Keratinocyte (primary cell): ENCODE measurements at regions not wholly inside any gene's neighbourhood (a gene's known extent, or its start where the extent isn't known, plus 50 kb on each side); places are given as distances from the start of the nearest gene placed in this dataset.

Experiments used
- DNase-seq: peaks from one replicate; pipeline ENCODE4 v3.0.0-alpha.2; 2011; ENCODE audit warnings: low read depth, missing footprints, low spot score
- FAIRE-seq: peaks from 2 replicates; lab custom pipeline; 2011; peaks lifted over from hg19 to GRCh38; lab: Jason Lieb, UNC
- H2AFZ ChIP-seq: 2 replicates; pipeline ENCODE4 v1.6.0; 2012; ENCODE audit warnings: low read length, control low read depth, inconsistent platforms; ENCODE audit not compliant: control insufficient read depth
- H3K27ac ChIP-seq: 2 replicates; pipeline ENCODE4 v1.5.1; 2011; ENCODE audit warnings: low read length; ENCODE audit not compliant: control insufficient read depth, insufficient read depth
- H3K27me3 ChIP-seq: 3 replicates; pipeline ENCODE4 v1.6.0; 2011; ENCODE audit warnings: low read length; ENCODE audit not compliant: control insufficient read depth, insufficient read depth; ENCODE audit errors: extremely low read depth
- H3K36me3 ChIP-seq, 2 experiments: 2 replicates in 1 of 2; 3 replicates in 1 of 2; pipeline ENCODE4 v1.5.1; 2011; ENCODE audit warnings: low read length in 2 of 2, mild to moderate bottlenecking in 1 of 2; ENCODE audit not compliant: control insufficient read depth in 2 of 2, insufficient read depth in 2 of 2; ENCODE audit errors: extremely low read depth in 1 of 2
- H3K4me1 ChIP-seq: 3 replicates; pipeline ENCODE4 v1.5.1; 2011; ENCODE audit warnings: low read length; ENCODE audit not compliant: control insufficient read depth, insufficient read depth; ENCODE audit errors: extremely low read depth
- H3K4me2 ChIP-seq: 3 replicates; pipeline ENCODE4 v1.6.0; 2011; ENCODE audit warnings: low read depth, low read length; ENCODE audit not compliant: control insufficient read depth, insufficient read depth; ENCODE audit errors: extremely low read depth
- H3K4me3 ChIP-seq, 3 experiments: fragments of 200-600 bp in 1 of 3; sonication (generic) in 1 of 3; 2 replicates in 2 of 3; 3 replicates in 1 of 3; pipeline ENCODE4 v1.5.1; 2011 to 2016; ENCODE audit warnings: low read length in 3 of 3, mild to moderate bottlenecking in 3 of 3, control low read depth in 2 of 3, inconsistent platforms in 1 of 3, low read depth in 1 of 3, mixed read lengths in 1 of 3, mixed run types in 1 of 3, moderate library complexity in 1 of 3; ENCODE audit not compliant: control insufficient read depth in 2 of 3, insufficient read depth in 2 of 3; ENCODE audit errors: extremely low read depth in 1 of 3
- H3K79me2 ChIP-seq: 2 replicates; pipeline ENCODE4 v1.6.0; 2012; ENCODE audit warnings: low read length; ENCODE audit not compliant: control insufficient read depth, insufficient read depth
- H3K9ac ChIP-seq: 3 replicates; pipeline ENCODE4 v1.6.0; 2011; ENCODE audit warnings: low read length; ENCODE audit not compliant: control insufficient read depth, insufficient read depth; ENCODE audit errors: extremely low read depth
- H3K9me1 ChIP-seq: 3 replicates; pipeline ENCODE4 v1.6.0; 2011; ENCODE audit warnings: low read length; ENCODE audit not compliant: control insufficient read depth, insufficient read depth; ENCODE audit errors: extremely low read depth
- H3K9me3 ChIP-seq: 2 replicates; pipeline ENCODE4 v1.5.1; 2012; ENCODE audit warnings: low read depth, low read length; ENCODE audit not compliant: control insufficient read depth
- H4K20me1 ChIP-seq: 3 replicates; pipeline ENCODE4 v1.6.0; 2011; ENCODE audit warnings: low read length; ENCODE audit not compliant: control insufficient read depth, insufficient read depth; ENCODE audit errors: extremely low read depth
- CTCF ChIP-seq, 3 experiments: IDR thresholded peaks in 1 of 3; conservative IDR thresholded peaks in 1 of 3; optimal IDR thresholded peaks in 1 of 3; 2 replicates in 2 of 3; 3 replicates in 1 of 3; pipeline versions ENCODE3 to v1.5.1; 2011; ENCODE audit warnings: low read length in 3 of 3, mild to moderate bottlenecking in 3 of 3, moderate library complexity in 2 of 3, control low read depth in 1 of 3, inconsistent platforms in 1 of 3; ENCODE audit not compliant: insufficient read depth in 2 of 3; ENCODE audit errors: extremely low read depth in 1 of 3
- EZH2 ChIP-seq: IDR thresholded peaks from one replicate; pipeline ENCODE4 v1.6.1; 2012; ENCODE audit warnings: inconsistent platforms, mild to moderate bottlenecking, low read length, moderate library complexity
- dilution Hi-C: fragments of 300-500 bp; cut with MboI; formaldehyde crosslinking; loops from one replicate; pipeline ENCODE4 v1.7.0; 2020; ENCODE audit warnings: low sequenced_read_pairs; ENCODE audit not compliant: extremely low pct_ligation_motif_present

GRCh38 chr15:92751528-92751927, 96.0 kb upstream of the FAM174B start:
- H3K9me1 ChIP-seq, result no peaks in the 10 kb centered on the region
- no peak overlapping the region for H3K27ac ChIP-seq
- H3K9ac ChIP-seq, result no peak overlapping the region
- FAIRE-seq, result no peak
- no peaks in the 10 kb centered on the region for H3K36me3 ChIP-seq
- no peak overlapping the region for H3K4me3 ChIP-seq
- H3K27me3 ChIP-seq, result no peaks in the 10 kb centered on the region
- no peaks in the 10 kb centered on the region for H4K20me1 ChIP-seq
- H3K4me2 ChIP-seq, result no peak overlapping the region
- DNase-seq, result no peak
- no peaks in the 10 kb centered on the region for H3K4me1 ChIP-seq
- dilution Hi-C loops, result no loop called here
- H3K9me3 ChIP-seq, result no peaks in the 10 kb centered on the region
- no peak overlapping the region for H2AFZ ChIP-seq
- TF ChIP-seq EZH2 (no peak), CTCF (optimal IDR thresholded peaks at IDR 0.05 in 1 of 3, IDR thresholded peaks at IDR 0.05 in 1 of 3, conservative IDR thresholded peaks at IDR 0.05 in 1 of 3; ENCODE audit: extremely low read depth in 1 of 3, insufficient read depth in 2 of 3, low read length in 3 of 3) (no peak)
- no peaks in the 10 kb centered on the region for H3K79me2 ChIP-seq

GRCh38 chr15:92753591-92753990, 98.0 kb upstream of the FAM174B start:
- FAIRE-seq (no peak), DNase-seq (no peak)
- no peaks in the 10 kb centered on the region for H3K36me3 ChIP-seq
- TF ChIP-seq EZH2 (no peak), CTCF (optimal IDR thresholded peaks at IDR 0.05 in 1 of 3, IDR thresholded peaks at IDR 0.05 in 1 of 3, conservative IDR thresholded peaks at IDR 0.05 in 1 of 3; ENCODE audit: extremely low read depth in 1 of 3, insufficient read depth in 2 of 3, low read length in 3 of 3) (no peak)
- H3K4me2 ChIP-seq, result no peak overlapping the region
- H3K4me1 ChIP-seq, result no peaks in the 10 kb centered on the region
- H2AFZ ChIP-seq, result no peak overlapping the region
- H3K4me3 ChIP-seq, result no peak overlapping the region
- no peak overlapping the region for H3K27ac ChIP-seq
- no peak overlapping the region for H3K9ac ChIP-seq
- H4K20me1 ChIP-seq, result no peaks in the 10 kb centered on the region
- no peaks in the 10 kb centered on the region for H3K27me3 ChIP-seq
- dilution Hi-C loops, result no loop called here
- H3K79me2 ChIP-seq, result no peaks in the 10 kb centered on the region
- H3K9me3 ChIP-seq, result no peaks in the 10 kb centered on the region
- H3K9me1 ChIP-seq, result no peaks in the 10 kb centered on the region
